Skeletal muscle cell (primary cell): ENCODE measurements at regions not wholly inside any gene's neighbourhood (a gene's known extent, or its start where the extent isn't known, plus 50 kb on each side); places are given as distances from the start of the nearest gene placed in this dataset.
"Not testable (repeated sequence)": the region's sequence is repeated elsewhere in the genome, so short reads cannot be mapped to it uniquely, and the experiment has no call there.

Experiments
- DNase-seq: peaks from one replicate; pipeline ENCODE4 v3.0.0-alpha.2; 2010; ENCODE audit warnings: low read depth
- H3K4me3 ChIP-seq: 2 replicates; pipeline ENCODE4 v1.5.1; 2011; ENCODE audit warnings: low read depth, mild to moderate bottlenecking, control low read depth, low read length, moderate library complexity

GRCh38 chr4:137905930-137906329, 336.2 kb downstream of the SLC7A11 start:
- DNase-seq: no peak

GRCh38 chr4:137901114-137901513, 341.0 kb downstream of the SLC7A11 start:
- H3K4me3 ChIP-seq: no peak overlapping the region
- no peak for DNase-seq

More at GRCh38 chr4:137905930-137906329, 336.2 kb downstream of the SLC7A11 start:
- H3K4me3 ChIP-seq: no peak overlapping the region

- no peak overlapping the region for H3K4me3 ChIP-seq
- DNase-seq: no peak
These were observed 345.9 kb downstream of the SLC7A11 start for GRCh38 chr4:137896221-137896737.

GRCh38 chr4:137895515-137895914, 346.6 kb downstream of the SLC7A11 start:
- H3K4me3 ChIP-seq, DNase-seq: not testable (repeated sequence)

GRCh38 chr4:137892134-137892533, 350.0 kb downstream of the SLC7A11 start:
- H3K4me3 ChIP-seq: no peak overlapping the region
- no peak for DNase-seq

- no peak overlapping the region for H3K4me3 ChIP-seq
- no peak for DNase-seq
These were observed 351.3 kb downstream of the SLC7A11 start for GRCh38 chr4:137890812-137891211.

- DNase-seq: no peak
- H3K4me3 ChIP-seq: no peak overlapping the region
These were observed 349.3 kb upstream of the PCDH18 start for GRCh38 chr4:137881641-137882040.

- not testable (repeated sequence) for DNase-seq, H3K4me3 ChIP-seq
These were observed 335.8 kb upstream of the PCDH18 start for GRCh38 chr4:137868067-137868466.

- no peak overlapping the region for H3K4me3 ChIP-seq
- DNase-seq: no peak
These were observed 334.4 kb upstream of the PCDH18 start for GRCh38 chr4:137866671-137867070.

- no peak overlapping the region for H3K4me3 ChIP-seq
- no peak for DNase-seq
These were observed 329.4 kb upstream of the PCDH18 start for GRCh38 chr4:137861682-137862081.

- H3K4me3 ChIP-seq: no peak overlapping the region
- DNase-seq: no peak
These were observed 321.1 kb upstream of the PCDH18 start for GRCh38 chr4:137853424-137853823.

GRCh38 chr4:137852326-137852725, 320.0 kb upstream of the PCDH18 start:
- DNase-seq: no peak
- H3K4me3 ChIP-seq: no peak overlapping the region

GRCh38 chr4:137851435-137851834, 319.1 kb upstream of the PCDH18 start:
- DNase-seq: no peak
- H3K4me3 ChIP-seq: no peak overlapping the region

GRCh38 chr4:137827945-137828344, 295.7 kb upstream of the PCDH18 start:
- not testable (repeated sequence) for H3K4me3 ChIP-seq, DNase-seq

GRCh38 chr4:137825505-137825904, 293.2 kb upstream of the PCDH18 start:
- H3K4me3 ChIP-seq: no peak overlapping the region
- no peak for DNase-seq

- no peak overlapping the region for H3K4me3 ChIP-seq
- no peak for DNase-seq
These were observed 290.7 kb upstream of the PCDH18 start for GRCh38 chr4:137823007-137823406.

GRCh38 chr4:137819964-137820383, 287.7 kb upstream of the PCDH18 start:
- no peak overlapping the region for H3K4me3 ChIP-seq
- peak; percentile 5 for DNase-seq

- H3K4me3 ChIP-seq: no peak overlapping the region
- DNase-seq: no peak
These were observed 280.0 kb upstream of the PCDH18 start for GRCh38 chr4:137812258-137812657.

- H3K4me3 ChIP-seq: no peak overlapping the region
- no peak for DNase-seq
These were observed 274.1 kb upstream of the PCDH18 start for GRCh38 chr4:137806420-137806819.

GRCh38 chr4:137804906-137805495, 272.7 kb upstream of the PCDH18 start:
- no peak overlapping the region for H3K4me3 ChIP-seq
- DNase-seq: no peak

GRCh38 chr4:137800861-137801260, 268.6 kb upstream of the PCDH18 start:
- DNase-seq: no peak
- H3K4me3 ChIP-seq: no peak overlapping the region
